Endothelial cell (in vitro differentiated cells): ENCODE measurements at regions not wholly inside any gene's neighbourhood (a gene's known extent, or its start where the extent isn't known, plus 50 kb on each side); places are given as distances from the start of the nearest gene placed in this dataset.

ENCODE experiments used
- DNase-seq: peaks from one replicate; pipeline ENCODE4 v3.0.0; 2021; ENCODE audit warnings: low spot score
- H3K27ac Mint-ChIP-seq: one replicate; pipeline ENCODE4 v1.8.0; 2021; ENCODE audit warnings: mixed read lengths, inconsistent platforms; ENCODE audit not compliant: unreplicated experiment
- H3K27me3 Mint-ChIP-seq: one replicate; pipeline ENCODE4 v1.8.0; 2021; ENCODE audit warnings: mild to moderate bottlenecking, moderate library complexity, mixed read lengths, inconsistent platforms; ENCODE audit not compliant: unreplicated experiment
- H3K36me3 Mint-ChIP-seq: one replicate; pipeline ENCODE4 v1.8.0; 2021; ENCODE audit warnings: mild to moderate bottlenecking, low read depth, mixed read lengths, inconsistent platforms; ENCODE audit not compliant: unreplicated experiment
- H3K4me1 Mint-ChIP-seq: one replicate; pipeline ENCODE4 v1.8.0; 2021; ENCODE audit warnings: mild to moderate bottlenecking, mixed read lengths, inconsistent platforms; ENCODE audit not compliant: unreplicated experiment
- H3K4me3 Mint-ChIP-seq: one replicate; pipeline ENCODE4 v1.8.0; 2021; ENCODE audit warnings: mild to moderate bottlenecking, mixed read lengths, inconsistent platforms; ENCODE audit not compliant: unreplicated experiment
- H3K9me3 Mint-ChIP-seq: one replicate; pipeline ENCODE4 v1.8.0; 2021; ENCODE audit warnings: mixed read lengths, inconsistent platforms; ENCODE audit not compliant: unreplicated experiment
- CTCF ChIP-seq: fragments of 200-600 bp; sonication (generic); IDR thresholded peaks from one replicate; pipeline ENCODE4 v1.5.0; 2021; ENCODE audit warnings: antibody characterized with exemption; ENCODE audit not compliant: unreplicated experiment

GRCh38 chr13:65555962-65556361 lies 1674.2 kb downstream of the PCDH9 start:
- no peak for DNase-seq
- Mint-ChIP-seq H3K4me3 (no peak overlapping the region), H3K4me1 (no peaks in the 10 kb centered on the region), H3K36me3 (no peaks in the 10 kb centered on the region), H3K27ac (no peak overlapping the region), H3K9me3 (no peaks in the 10 kb centered on the region), H3K27me3 (peaks cover 4% of the 10 kb centered on the region)
- no peak for TF ChIP-seq CTCF

GRCh38 chr13:65553096-65553727 lies 1676.9 kb downstream of the PCDH9 start:
- Mint-ChIP-seq H3K4me3 (no peak overlapping the region), H3K4me1 (no peaks in the 10 kb centered on the region), H3K9me3 (no peaks in the 10 kb centered on the region), H3K27ac (no peak overlapping the region), H3K36me3 (no peaks in the 10 kb centered on the region), H3K27me3 (peaks cover 4% of the 10 kb centered on the region)
- DNase-seq = no peak
- TF ChIP-seq CTCF = no peak

GRCh38 chr13:65551208-65551607 lies 1678.9 kb downstream of the PCDH9 start:
- Mint-ChIP-seq H3K27me3 (peaks cover 5% of the 10 kb centered on the region), H3K27ac (no peak overlapping the region), H3K4me1 (no peaks in the 10 kb centered on the region), H3K36me3 (no peaks in the 10 kb centered on the region), H3K4me3 (no peak overlapping the region), H3K9me3 (no peaks in the 10 kb centered on the region)
- DNase-seq = no peak
- TF ChIP-seq CTCF = no peak

GRCh38 chr13:65540175-65540574 lies 1690.0 kb downstream of the PCDH9 start:
- no peak overlapping the region for H3K4me3 Mint-ChIP-seq
- no peaks in the 10 kb centered on the region for H3K36me3 Mint-ChIP-seq
- no peaks in the 10 kb centered on the region for H3K4me1 Mint-ChIP-seq
- no peak overlapping the region for H3K27ac Mint-ChIP-seq
- H3K9me3 Mint-ChIP-seq = no peaks in the 10 kb centered on the region
- DNase-seq = no peak
- no peaks in the 10 kb centered on the region for H3K27me3 Mint-ChIP-seq
- TF ChIP-seq CTCF = no peak

- no peak overlapping the region for H3K4me3 Mint-ChIP-seq
- no peak overlapping the region for H3K27ac Mint-ChIP-seq
- H3K36me3 Mint-ChIP-seq = no peaks in the 10 kb centered on the region
- H3K4me1 Mint-ChIP-seq = no peaks in the 10 kb centered on the region
- DNase-seq = no peak
- no peak for TF ChIP-seq CTCF
- no peaks in the 10 kb centered on the region for H3K9me3 Mint-ChIP-seq
- H3K27me3 Mint-ChIP-seq = no peaks in the 10 kb centered on the region
Measured at GRCh38 chr13:65535370-65535769, 1694.8 kb downstream of the PCDH9 start.
